ENCODE measurements at regions not wholly inside any gene's neighbourhood (a gene's known extent, or its start where the extent isn't known, plus 50 kb on each side); places are given as distances from the start of the nearest gene placed in this dataset.

DNA sequence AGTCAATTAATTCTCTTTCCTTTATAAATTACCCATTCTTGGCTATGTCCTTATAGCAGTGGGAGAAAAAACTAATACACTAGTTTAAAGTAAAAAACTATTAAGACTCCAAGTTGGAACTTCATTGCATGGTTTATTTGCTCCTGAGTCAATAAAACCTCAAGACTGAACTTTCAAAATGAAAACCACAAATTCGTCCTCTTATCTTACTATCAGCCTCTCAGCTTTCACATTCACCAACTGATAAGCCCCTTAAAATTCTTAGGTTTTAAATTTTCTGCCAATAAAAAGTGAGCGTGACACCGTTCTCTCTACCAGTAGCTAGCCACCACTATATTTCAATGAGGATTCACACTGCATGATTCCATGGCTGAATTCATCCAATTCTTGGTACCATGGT, 346.4 kb upstream of the NPSR1 start:
- no peak overlapping the region for H3K27ac ChIP-seq
- no peak for DNase-seq
- H3K36me3 ChIP-seq: no peaks in the 10 kb centered on the region
- H3K27me3 ChIP-seq (ENCODE audit: insufficient read depth, low read depth, severe bottlenecking): no peaks in the 10 kb centered on the region
- TF ChIP-seq CTCF (IDR thresholded peaks at IDR 0.05; ENCODE audit: low read depth, low read length): no peak
- H3K9me3 ChIP-seq (ENCODE audit: severe bottlenecking): no peaks in the 10 kb centered on the region
- no peak overlapping the region for H3K4me3 ChIP-seq (ENCODE audit: low read depth, low read length)

DNA sequence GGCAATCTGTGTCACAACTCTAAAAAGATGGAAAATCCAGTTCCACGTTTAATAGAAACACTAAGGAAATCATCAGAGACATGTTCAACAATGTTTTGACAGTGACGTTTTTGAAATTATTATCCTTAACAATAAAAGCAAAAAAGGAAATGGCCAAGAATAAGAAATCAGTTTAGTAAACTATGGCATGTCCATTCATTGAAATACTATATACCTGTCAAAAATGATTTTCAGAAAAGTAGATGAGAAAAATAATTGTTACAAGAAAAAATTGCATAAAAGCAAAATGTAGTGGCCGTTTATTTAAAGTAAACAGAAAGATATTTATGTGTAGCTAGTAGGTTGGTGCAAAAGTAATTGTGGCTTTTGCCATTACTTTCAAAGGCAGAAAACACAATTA, 345.4 kb upstream of the NPSR1 start:
- Histone ChIP-seq H3K27ac (no peak overlapping the region), H3K36me3 (no peaks in the 10 kb centered on the region), H3K4me3 (ENCODE audit: low read depth, low read length) (no peak overlapping the region), H3K9me3 (ENCODE audit: severe bottlenecking) (no peaks in the 10 kb centered on the region), H3K27me3 (ENCODE audit: insufficient read depth, low read depth, severe bottlenecking) (no peaks in the 10 kb centered on the region)
- no peak for DNase-seq
- no peak for TF ChIP-seq CTCF (IDR thresholded peaks at IDR 0.05; ENCODE audit: low read depth, low read length)

GRCh38 chr7:34313289-34313688, 344.7 kb upstream of the NPSR1 start:
- Histone ChIP-seq H3K27me3 (ENCODE audit: insufficient read depth, low read depth, severe bottlenecking) (no peaks in the 10 kb centered on the region), H3K36me3 (no peaks in the 10 kb centered on the region), H3K27ac (no peak overlapping the region), H3K4me3 (ENCODE audit: low read depth, low read length) (no peak overlapping the region), H3K9me3 (ENCODE audit: severe bottlenecking) (no peaks in the 10 kb centered on the region)
- no peak for TF ChIP-seq CTCF (IDR thresholded peaks at IDR 0.05; ENCODE audit: low read depth, low read length)
- no peak for DNase-seq

DNA sequence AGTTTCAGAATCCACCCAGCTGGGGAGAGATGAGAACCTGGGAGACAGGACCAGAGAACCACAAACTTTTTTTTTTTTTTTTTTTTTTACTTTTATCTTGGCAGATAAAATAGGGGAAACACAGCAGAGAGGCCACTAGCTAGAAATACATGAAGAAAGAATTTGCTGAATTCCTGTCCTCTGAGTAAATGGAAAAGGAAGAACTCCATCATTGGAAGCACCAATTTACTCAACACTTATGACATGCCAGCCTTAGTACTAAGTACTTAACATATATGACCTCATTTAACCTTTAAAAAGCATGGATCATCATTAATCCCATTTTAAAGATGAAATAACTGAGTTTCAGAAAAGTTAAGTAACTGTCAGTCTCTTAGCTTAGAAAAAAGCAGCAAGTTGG, 343.0 kb upstream of the NPSR1 start:
- H3K36me3 ChIP-seq: no peaks in the 10 kb centered on the region
- TF ChIP-seq CTCF (IDR thresholded peaks at IDR 0.05; ENCODE audit: low read depth, low read length): no peak
- H3K4me3 ChIP-seq (ENCODE audit: low read depth, low read length): no peak overlapping the region
- H3K27me3 ChIP-seq (ENCODE audit: insufficient read depth, low read depth, severe bottlenecking): no peaks in the 10 kb centered on the region
- H3K9me3 ChIP-seq (ENCODE audit: severe bottlenecking): no peaks in the 10 kb centered on the region
- H3K27ac ChIP-seq: no peak overlapping the region
- DNase-seq: no peak

GRCh38 chr7:34317039-34317438, 341.0 kb upstream of the NPSR1 start:
- H3K27me3 ChIP-seq (ENCODE audit: insufficient read depth, low read depth, severe bottlenecking): no peaks in the 10 kb centered on the region
- H3K27ac ChIP-seq: no peak overlapping the region
- H3K4me3 ChIP-seq (ENCODE audit: low read depth, low read length): no peak overlapping the region
- no peaks in the 10 kb centered on the region for H3K36me3 ChIP-seq
- no peaks in the 10 kb centered on the region for H3K9me3 ChIP-seq (ENCODE audit: severe bottlenecking)
- DNase-seq: no peak
- no peak for TF ChIP-seq CTCF (IDR thresholded peaks at IDR 0.05; ENCODE audit: low read depth, low read length)

- DNase-seq: no peak
- no peaks in the 10 kb centered on the region for H3K9me3 ChIP-seq (ENCODE audit: severe bottlenecking)
- no peaks in the 10 kb centered on the region for H3K27me3 ChIP-seq (ENCODE audit: insufficient read depth, low read depth, severe bottlenecking)
- no peak overlapping the region for H3K27ac ChIP-seq
- no peak overlapping the region for H3K4me3 ChIP-seq (ENCODE audit: low read depth, low read length)
- no peak for TF ChIP-seq CTCF (IDR thresholded peaks at IDR 0.05; ENCODE audit: low read depth, low read length)
- no peaks in the 10 kb centered on the region for H3K36me3 ChIP-seq
Observed at GRCh38 chr7:34320412-34320811, 337.6 kb upstream of the NPSR1 start.

Measured in WERI-Rb-1 (cell line).